ENCODE measurements at regions not wholly inside any gene's neighbourhood (a gene's known extent, or its start where the extent isn't known, plus 50 kb on each side); places are given as distances from the start of the nearest gene placed in this dataset.

GRCh38 chr21:16476056-16476825, 746.5 kb downstream of the USP25 start:
- H3K36me3 ChIP-seq (ENCODE audit: low read depth), result no peaks in the 10 kb centered on the region
- no peak overlapping the region for H3K4me3 ChIP-seq (ENCODE audit: severe bottlenecking)
- DNase-seq (ENCODE audit: low spot score), result no peak
- no peak for TF ChIP-seq CTCF (IDR thresholded peaks at IDR 0.05; ENCODE audit: poor library complexity, severe bottlenecking)
- H3K9me3 ChIP-seq (ENCODE audit: severe bottlenecking), result no peaks in the 10 kb centered on the region
- no peaks in the 10 kb centered on the region for H3K4me1 ChIP-seq (ENCODE audit: insufficient read depth, poor library complexity, severe bottlenecking)
- H3K27ac ChIP-seq (ENCODE audit: poor library complexity, severe bottlenecking), result no peak overlapping the region
- ATAC-seq (ENCODE audit: low read depth), result no peak
- no peaks in the 10 kb centered on the region for H3K27me3 ChIP-seq (ENCODE audit: insufficient read depth, poor library complexity, severe bottlenecking)

- no peak for ATAC-seq (ENCODE audit: low read depth)
- no peak overlapping the region for H3K4me3 ChIP-seq (ENCODE audit: severe bottlenecking)
- no peak for TF ChIP-seq CTCF (IDR thresholded peaks at IDR 0.05; ENCODE audit: poor library complexity, severe bottlenecking)
Measured at GRCh38 chr21:16488042-16488441, 758.3 kb downstream of the USP25 start.

GRCh38 chr21:16492356-16492755, 762.6 kb downstream of the USP25 start:
- no peak overlapping the region for H3K4me3 ChIP-seq (ENCODE audit: severe bottlenecking)
- H3K27me3 ChIP-seq (ENCODE audit: insufficient read depth, poor library complexity, severe bottlenecking), result no peaks in the 10 kb centered on the region
- no peaks in the 10 kb centered on the region for H3K36me3 ChIP-seq (ENCODE audit: low read depth)
- TF ChIP-seq CTCF (IDR thresholded peaks at IDR 0.05; ENCODE audit: poor library complexity, severe bottlenecking), result no peak
- DNase-seq (ENCODE audit: low spot score) (no peak), ATAC-seq (ENCODE audit: low read depth) (no peak)
- no peaks in the 10 kb centered on the region for H3K4me1 ChIP-seq (ENCODE audit: insufficient read depth, poor library complexity, severe bottlenecking)
- no peak overlapping the region for H3K27ac ChIP-seq (ENCODE audit: poor library complexity, severe bottlenecking)
- no peaks in the 10 kb centered on the region for H3K9me3 ChIP-seq (ENCODE audit: severe bottlenecking)

More at GRCh38 chr21:16488042-16488441, 758.3 kb downstream of the USP25 start:
- Histone ChIP-seq H3K27ac (ENCODE audit: poor library complexity, severe bottlenecking) (no peak overlapping the region), H3K27me3 (ENCODE audit: insufficient read depth, poor library complexity, severe bottlenecking) (no peaks in the 10 kb centered on the region), H3K4me1 (ENCODE audit: insufficient read depth, poor library complexity, severe bottlenecking) (no peaks in the 10 kb centered on the region), H3K36me3 (ENCODE audit: low read depth) (no peaks in the 10 kb centered on the region), H3K9me3 (ENCODE audit: severe bottlenecking) (no peaks in the 10 kb centered on the region)
- no peak for DNase-seq (ENCODE audit: low spot score)

GRCh38 chr21:16492892-16493291, 763.1 kb downstream of the USP25 start:
- no peak overlapping the region for H3K4me3 ChIP-seq (ENCODE audit: severe bottlenecking)
- no peaks in the 10 kb centered on the region for H3K36me3 ChIP-seq (ENCODE audit: low read depth)
- no peaks in the 10 kb centered on the region for H3K9me3 ChIP-seq (ENCODE audit: severe bottlenecking)
- H3K27ac ChIP-seq (ENCODE audit: poor library complexity, severe bottlenecking), result no peak overlapping the region
- no peak for ATAC-seq (ENCODE audit: low read depth)
- no peaks in the 10 kb centered on the region for H3K27me3 ChIP-seq (ENCODE audit: insufficient read depth, poor library complexity, severe bottlenecking)
- TF ChIP-seq CTCF (IDR thresholded peaks at IDR 0.05; ENCODE audit: poor library complexity, severe bottlenecking), result no peak
- no peak for DNase-seq (ENCODE audit: low spot score)
- no peaks in the 10 kb centered on the region for H3K4me1 ChIP-seq (ENCODE audit: insufficient read depth, poor library complexity, severe bottlenecking)

GRCh38 chr21:16496609-16497008, 766.8 kb downstream of the USP25 start:
- no peaks in the 10 kb centered on the region for H3K36me3 ChIP-seq (ENCODE audit: low read depth)
- no peaks in the 10 kb centered on the region for H3K4me1 ChIP-seq (ENCODE audit: insufficient read depth, poor library complexity, severe bottlenecking)
- DNase-seq (ENCODE audit: low spot score), result no peak
- ATAC-seq (ENCODE audit: low read depth), result no peak
- H3K27ac ChIP-seq (ENCODE audit: poor library complexity, severe bottlenecking), result no peak overlapping the region
- TF ChIP-seq CTCF (IDR thresholded peaks at IDR 0.05; ENCODE audit: poor library complexity, severe bottlenecking), result no peak
- H3K4me3 ChIP-seq (ENCODE audit: severe bottlenecking), result no peak overlapping the region
- no peaks in the 10 kb centered on the region for H3K9me3 ChIP-seq (ENCODE audit: severe bottlenecking)
- H3K27me3 ChIP-seq (ENCODE audit: insufficient read depth, poor library complexity, severe bottlenecking), result peaks cover 3% of the 10 kb centered on the region

All from RWPE2 (cell line).